ENCODE measurements at regions not wholly inside any gene's neighbourhood (a gene's known extent, or its start where the extent isn't known, plus 50 kb on each side); places are given as distances from the start of the nearest gene placed in this dataset.

GRCh38 chr1:99537886-99538617 is 107.9 kb upstream of the PALMD start:
- DNase-seq = no peak
- no peak for ATAC-seq
- no peak for TF ChIP-seq POLR2A (IDR thresholded peaks at IDR 0.05)
- TF ChIP-seq CTCF (IDR thresholded peaks at IDR 0.05) = no peak
- H3K27ac ChIP-seq = no peak overlapping the region
- H3K4me3 ChIP-seq = no peak overlapping the region
- H3K9me3 ChIP-seq = no peaks in the 10 kb centered on the region
- no peaks in the 10 kb centered on the region for H3K36me3 ChIP-seq (replicated peaks in 1 of 2; ENCODE audit: insufficient read depth in 1 of 2, low read depth in 2 of 2)
- WGBS, 2 donors = 25 to 29% methylated on average over 5 of the region's 5 CpGs
- no peaks in the 10 kb centered on the region for H3K4me1 ChIP-seq
- no peaks in the 10 kb centered on the region for H3K27me3 ChIP-seq
- intact Hi-C loops (cut with DNase I) = no loop called here

- Histone ChIP-seq H3K27me3 (no peaks in the 10 kb centered on the region), H3K4me3 (no peak overlapping the region), H3K4me1 (no peaks in the 10 kb centered on the region), H3K9me3 (no peaks in the 10 kb centered on the region), H3K36me3 (replicated peaks in 1 of 2; ENCODE audit: insufficient read depth in 1 of 2, low read depth in 2 of 2) (no peaks in the 10 kb centered on the region), H3K27ac (no peak overlapping the region)
- TF ChIP-seq POLR2A (IDR thresholded peaks at IDR 0.05) (no peak), CTCF (IDR thresholded peaks at IDR 0.05) (no peak)
- DNase-seq = no peak
- intact Hi-C loops (cut with DNase I) = no loop called here
- ATAC-seq = no peak
- WGBS, 2 donors = 75 to 77% methylated on average over 2 of the region's 2 CpGs
These were observed 107.3 kb upstream of the PALMD start for GRCh38 chr1:99538618-99538956.

- no peaks in the 10 kb centered on the region for H3K27me3 ChIP-seq
- no peak for TF ChIP-seq POLR2A (IDR thresholded peaks at IDR 0.05)
- TF ChIP-seq CTCF (IDR thresholded peaks at IDR 0.05) = no peak
- intact Hi-C loops (cut with DNase I) = no loop called here
- no peak overlapping the region for H3K27ac ChIP-seq
- H3K36me3 ChIP-seq (replicated peaks in 1 of 2; ENCODE audit: insufficient read depth in 1 of 2, low read depth in 2 of 2) = no peaks in the 10 kb centered on the region
- no peaks in the 10 kb centered on the region for H3K4me1 ChIP-seq
- ATAC-seq (no peak), DNase-seq (no peak)
- H3K4me3 ChIP-seq = no peak overlapping the region
- H3K9me3 ChIP-seq = no peaks in the 10 kb centered on the region
These were observed 106.8 kb upstream of the PALMD start for GRCh38 chr1:99539131-99539530.

GRCh38 chr1:99540744-99541143 is 105.2 kb upstream of the PALMD start:
- intact Hi-C loops (cut with DNase I) = no loop called here
- no peaks in the 10 kb centered on the region for H3K27me3 ChIP-seq
- no peak overlapping the region for H3K27ac ChIP-seq
- no peak for DNase-seq
- WGBS, 2 donors = 87 to 100% methylated on average over 1 of the region's 1 CpG
- no peaks in the 10 kb centered on the region for H3K36me3 ChIP-seq (replicated peaks in 1 of 2; ENCODE audit: insufficient read depth in 1 of 2, low read depth in 2 of 2)
- H3K4me3 ChIP-seq = no peak overlapping the region
- TF ChIP-seq CTCF (IDR thresholded peaks at IDR 0.05) (no peak), POLR2A (IDR thresholded peaks at IDR 0.05) (no peak)
- ATAC-seq = no peak
- H3K4me1 ChIP-seq = no peaks in the 10 kb centered on the region
- H3K9me3 ChIP-seq = no peaks in the 10 kb centered on the region

GRCh38 chr1:99544328-99544727 is 101.6 kb upstream of the PALMD start:
- TF ChIP-seq CTCF (IDR thresholded peaks at IDR 0.05) = no peak
- no peak for TF ChIP-seq POLR2A (IDR thresholded peaks at IDR 0.05)
- ATAC-seq = no peak

More at GRCh38 chr1:99544328-99544727, 101.6 kb upstream of the PALMD start:
- 19 to 32% methylated on average over 1 of the region's 1 CpG for WGBS, 2 donors
- Histone ChIP-seq H3K27ac (no peak overlapping the region), H3K4me3 (no peak overlapping the region), H3K9me3 (no peaks in the 10 kb centered on the region), H3K4me1 (peaks cover 6% of the 10 kb centered on the region), H3K27me3 (no peaks in the 10 kb centered on the region), H3K36me3 (replicated peaks in 1 of 2; ENCODE audit: insufficient read depth in 1 of 2, low read depth in 2 of 2) (no peaks in the 10 kb centered on the region)
- DNase-seq = no peak
- intact Hi-C loops (cut with DNase I) = no loop called here
